ENCODE measurements at regions not wholly inside any gene's neighbourhood (a gene's known extent, or its start where the extent isn't known, plus 50 kb on each side); places are given as distances from the start of the nearest gene placed in this dataset.
A peak's percentile ranks its signal among the peaks of the same experiment; 100 is the strongest.
"Not testable (repeated sequence)": the region's sequence is repeated elsewhere in the genome, so short reads cannot be mapped to it uniquely, and the experiment has no call there.

- DNase-seq, result no peak
Measured at GRCh38 chr12:97801471-97802059, 339.0 kb downstream of the RMST start.

GRCh38 chr12:97805146-97805545 is 342.5 kb downstream of the RMST start:
- DNase-seq, result no peak

- peak; percentile 35 for DNase-seq
Measured at GRCh38 chr12:97813301-97813700, 350.7 kb downstream of the RMST start.

- no peak for DNase-seq
Measured at GRCh38 chr12:97821806-97822205, 359.2 kb downstream of the RMST start.

- no peak for DNase-seq
Measured at GRCh38 chr12:97835541-97835940, 372.9 kb downstream of the RMST start.

GRCh38 chr12:97837401-97837800 is 374.8 kb downstream of the RMST start:
- DNase-seq, result peak; percentile 65

GRCh38 chr12:97848051-97848450 is 385.4 kb downstream of the RMST start:
- no peak for DNase-seq

GRCh38 chr12:97854477-97854876 is 391.9 kb downstream of the RMST start:
- DNase-seq, result no peak

- DNase-seq, result no peak
Measured at GRCh38 chr12:97862072-97862471, 399.5 kb downstream of the RMST start.

GRCh38 chr12:97875064-97875463 is 412.5 kb downstream of the RMST start:
- DNase-seq, result no peak

GRCh38 chr12:97876780-97877179 is 414.2 kb downstream of the RMST start:
- DNase-seq, result no peak

- no peak for DNase-seq
Measured at GRCh38 chr12:97877404-97877803, 414.8 kb downstream of the RMST start.

- DNase-seq, result no peak
Measured at GRCh38 chr12:97886511-97887176, 424.0 kb downstream of the RMST start.

GRCh38 chr12:97897881-97898280 is 435.3 kb downstream of the RMST start:
- not testable (repeated sequence) for DNase-seq

- DNase-seq, result no peak
Measured at GRCh38 chr12:97899529-97899928, 436.9 kb downstream of the RMST start.

- DNase-seq, result no peak
Measured at GRCh38 chr12:97899956-97900355, 437.4 kb downstream of the RMST start.

- no peak for DNase-seq
Measured at GRCh38 chr12:97903356-97903755, 440.8 kb downstream of the RMST start.

- no peak for DNase-seq
Measured at GRCh38 chr12:97907504-97907903, 444.9 kb downstream of the RMST start.

GRCh38 chr12:97910559-97910958 is 448.0 kb downstream of the RMST start:
- no peak for DNase-seq

GRCh38 chr12:97912943-97913342 is 450.3 kb downstream of the RMST start:
- peak; percentile 1 for DNase-seq

GRCh38 chr12:97921979-97922722 is 459.5 kb downstream of the RMST start:
- peak; percentile 95 for DNase-seq

GRCh38 chr12:97923546-97923945 is 460.9 kb downstream of the RMST start:
- no peak for DNase-seq

GRCh38 chr12:97924122-97924521 is 461.5 kb downstream of the RMST start:
- no peak for DNase-seq

- peak; percentile 29 for DNase-seq
Measured at GRCh38 chr12:97927977-97928376, 465.4 kb downstream of the RMST start.
